ENCODE measurements at regions not wholly inside any gene's neighbourhood (a gene's known extent, or its start where the extent isn't known, plus 50 kb on each side); places are given as distances from the start of the nearest gene placed in this dataset.
"Not testable (repeated sequence)": the region's sequence is repeated elsewhere in the genome, so short reads cannot be mapped to it uniquely, and the experiment has no call there.

GRCh38 chr12:23141335-23141734, 516.4 kb downstream of the ETNK1 start:
- no peak for DNase-seq (ENCODE audit: extremely low read depth, low read depth, low spot score)

GRCh38 chr12:23146070-23146469, 521.1 kb downstream of the ETNK1 start:
- not testable (repeated sequence) for DNase-seq (ENCODE audit: extremely low read depth, low read depth, low spot score)

GRCh38 chr12:23168459-23168858, 543.5 kb downstream of the ETNK1 start:
- no peak for DNase-seq (ENCODE audit: extremely low read depth, low read depth, low spot score)

GRCh38 chr12:23169012-23169695, 544.2 kb downstream of the ETNK1 start:
- DNase-seq (ENCODE audit: extremely low read depth, low read depth, low spot score) = no peak

GRCh38 chr12:23169696-23170013, 544.7 kb downstream of the ETNK1 start:
- DNase-seq (ENCODE audit: extremely low read depth, low read depth, low spot score) = no peak

GRCh38 chr12:23174917-23175316, 549.9 kb downstream of the ETNK1 start:
- no peak for DNase-seq (ENCODE audit: extremely low read depth, low read depth, low spot score)

- DNase-seq (ENCODE audit: extremely low read depth, low read depth, low spot score) = no peak
Observed at GRCh38 chr12:23185346-23185745, 560.4 kb downstream of the ETNK1 start.

GRCh38 chr12:23186950-23187349, 562.0 kb downstream of the ETNK1 start:
- no peak for DNase-seq (ENCODE audit: extremely low read depth, low read depth, low spot score)

GRCh38 chr12:23193552-23193951, 568.6 kb downstream of the ETNK1 start:
- no peak for DNase-seq (ENCODE audit: extremely low read depth, low read depth, low spot score)

GRCh38 chr12:23197266-23197665, 572.3 kb downstream of the ETNK1 start:
- no peak for DNase-seq (ENCODE audit: extremely low read depth, low read depth, low spot score)

GRCh38 chr12:23202728-23203127, 577.8 kb downstream of the ETNK1 start:
- no peak for DNase-seq (ENCODE audit: extremely low read depth, low read depth, low spot score)

GRCh38 chr12:23204933-23205778, 580.2 kb downstream of the ETNK1 start:
- peak; percentile 23 for DNase-seq (ENCODE audit: extremely low read depth, low read depth, low spot score)

- no peak for DNase-seq (ENCODE audit: extremely low read depth, low read depth, low spot score)
Observed at GRCh38 chr12:23209793-23210192, 584.8 kb downstream of the ETNK1 start.

- DNase-seq (ENCODE audit: extremely low read depth, low read depth, low spot score) = no peak
Observed at GRCh38 chr12:23210573-23210972, 585.6 kb downstream of the ETNK1 start.

- no peak for DNase-seq (ENCODE audit: extremely low read depth, low read depth, low spot score)
Observed at GRCh38 chr12:23211384-23212320, 586.7 kb downstream of the ETNK1 start.

GRCh38 chr12:23217158-23217557, 592.2 kb downstream of the ETNK1 start:
- no peak for DNase-seq (ENCODE audit: extremely low read depth, low read depth, low spot score)

GRCh38 chr12:23217667-23218066, 592.7 kb downstream of the ETNK1 start:
- DNase-seq (ENCODE audit: extremely low read depth, low read depth, low spot score) = no peak

GRCh38 chr12:23221066-23221465, 596.1 kb downstream of the ETNK1 start:
- no peak for DNase-seq (ENCODE audit: extremely low read depth, low read depth, low spot score)

- no peak for DNase-seq (ENCODE audit: extremely low read depth, low read depth, low spot score)
Observed at GRCh38 chr12:23221926-23222325, 597.0 kb downstream of the ETNK1 start.

- DNase-seq (ENCODE audit: extremely low read depth, low read depth, low spot score) = no peak
Observed at GRCh38 chr12:23222801-23223200, 597.8 kb downstream of the ETNK1 start.

GRCh38 chr12:23228101-23228500, 603.1 kb downstream of the ETNK1 start:
- no peak for DNase-seq (ENCODE audit: extremely low read depth, low read depth, low spot score)

Measured in glomerular endothelial cell (primary cell).